GM12891 (cell line): ENCODE measurements at regions not wholly inside any gene's neighbourhood (a gene's known extent, or its start where the extent isn't known, plus 50 kb on each side); places are given as distances from the start of the nearest gene placed in this dataset.

Experiments used
- PAX5 ChIP-seq: IDR thresholded peaks from 2 replicates; pipeline ENCODE4 v1.6.1; 2011; ENCODE audit warnings: low read length, moderate library complexity, mild to moderate bottlenecking; ENCODE audit not compliant: insufficient read depth, severe bottlenecking
- POLR2A ChIP-seq: IDR thresholded peaks from 2 replicates; pipeline ENCODE4 v1.6.1; 2011; ENCODE audit warnings: low read depth, low read length, control low read depth
- POLR2AphosphoS5 ChIP-seq: IDR thresholded peaks from 2 replicates; pipeline ENCODE4 v1.6.1; 2011; ENCODE audit warnings: low read depth, low read length, control low read depth
- POU2F2 ChIP-seq: IDR thresholded peaks from 2 replicates; pipeline ENCODE4 v1.6.1; 2011; ENCODE audit warnings: low read depth, mild to moderate bottlenecking, control low read depth, low read length, moderate library complexity
- SPI1 ChIP-seq: IDR thresholded peaks from 2 replicates; pipeline ENCODE4 v1.6.1; 2011; ENCODE audit warnings: low read depth, low read length, control low read depth
- TAF1 ChIP-seq: IDR thresholded peaks from 2 replicates; pipeline ENCODE4 v1.6.1; 2011; ENCODE audit warnings: low read depth, low read length, control low read depth

DNA sequence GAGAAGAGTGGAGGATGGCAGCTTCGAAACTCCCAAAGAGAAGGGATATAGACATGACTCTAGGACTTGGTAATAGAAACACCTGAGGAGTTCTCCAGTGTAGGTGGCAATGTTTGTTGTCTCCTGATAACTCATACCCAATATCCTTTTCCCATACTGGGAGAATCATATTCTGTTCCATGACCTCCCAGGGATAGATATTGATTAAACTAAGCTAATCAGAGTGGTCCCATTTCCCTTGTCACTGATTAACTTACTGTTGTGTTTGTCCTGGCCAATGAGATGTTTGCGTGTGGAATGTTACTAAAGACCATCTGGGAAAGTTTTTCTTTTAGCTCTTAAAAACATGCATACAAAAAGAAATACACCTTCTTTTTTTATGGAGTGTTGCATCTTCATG is 85.6 kb downstream of the RPL22L1 start:
- no peak for TF ChIP-seq POLR2AphosphoS5
- TF ChIP-seq POLR2A: no peak
- TF ChIP-seq TAF1: no peak
- TF ChIP-seq SPI1: no peak
- TF ChIP-seq PAX5: no peak
- TF ChIP-seq POU2F2: no peak
